HepG2 (cell line): ENCODE measurements at regions not wholly inside any gene's neighbourhood (a gene's known extent, or its start where the extent isn't known, plus 50 kb on each side); places are given as distances from the start of the nearest gene placed in this dataset.

Experiments used
- CENPT ChIP-seq: sonication (generic); formaldehyde crosslinking; IDR thresholded peaks from 2 replicates; pipeline ENCODE4 v1.8.0; 2022; ENCODE audit warnings: low read depth, mild to moderate bottlenecking, moderate library complexity, missing genetic modification reagents
- FOXA3 ChIP-seq: IDR thresholded peaks from 2 replicates; pipeline ENCODE4 v1.6.1; 2016; ENCODE audit warnings: missing genetic modification reagents, missing compliant biosample characterization
- JUND ChIP-seq: sonication (generic); formaldehyde crosslinking; IDR thresholded peaks from 2 replicates; pipeline ENCODE4 v1.8.0; 2022; ENCODE audit warnings: mild to moderate bottlenecking, missing genetic modification reagents
- KDM5A ChIP-seq: fragments of 200-600 bp; sonication (generic); IDR thresholded peaks from 2 replicates; pipeline ENCODE4 v1.7.0; 2018; ENCODE audit warnings: antibody characterized with exemption, mild to moderate bottlenecking, low read length, borderline replicate concordance
- KMT2B ChIP-seq: IDR thresholded peaks from 2 replicates; pipeline ENCODE4 v1.6.1; 2016; ENCODE audit warnings: missing genetic modification reagents, missing compliant biosample characterization
- MXD4 ChIP-seq: IDR thresholded peaks from 2 replicates; pipeline ENCODE4 v1.6.1; 2016; ENCODE audit warnings: mild to moderate bottlenecking, missing biosample characterization, missing genetic modification reagents
- MYC ChIP-seq: sonication (generic); formaldehyde crosslinking; IDR thresholded peaks from 2 replicates; pipeline ENCODE4 v1.9.0; 2021; ENCODE audit warnings: missing genetic modification reagents, borderline replicate concordance
- NFATC3 ChIP-seq: sonication (generic); formaldehyde crosslinking; IDR thresholded peaks from 2 replicates; pipeline ENCODE4 v1.5.1; 2020; ENCODE audit warnings: mild to moderate bottlenecking, missing genetic modification reagents
- NFKBIZ ChIP-seq: IDR thresholded peaks from 2 replicates; pipeline ENCODE4 v1.6.1; 2018; ENCODE audit warnings: missing genetic modification reagents, missing compliant biosample characterization
- NR2F2 ChIP-seq: IDR thresholded peaks from 2 replicates; pipeline ENCODE4 v1.6.1; 2012; ENCODE audit warnings: low read depth, inconsistent platforms, borderline replicate concordance
- STAG1 ChIP-seq: sonication (generic); formaldehyde crosslinking; IDR thresholded peaks from 2 replicates; pipeline ENCODE4 v1.4.0; 2020; ENCODE audit warnings: missing genetic modification reagents
- TEAD3 ChIP-seq: optimal IDR thresholded peaks from 2 replicates; pipeline ENCODE3; 2016; ENCODE audit warnings: borderline replicate concordance
- WIZ ChIP-seq: sonication (generic); formaldehyde crosslinking; IDR thresholded peaks from 2 replicates; pipeline ENCODE4 v1.5.1; 2020; ENCODE audit warnings: mild to moderate bottlenecking, missing genetic modification reagents
- ZBTB38 ChIP-seq: sonication (generic); formaldehyde crosslinking; IDR thresholded peaks from 2 replicates; pipeline ENCODE4 v1.5.1; 2020; ENCODE audit warnings: mild to moderate bottlenecking, missing genetic modification reagents
- ZNF121 ChIP-seq: sonication (generic); formaldehyde crosslinking; IDR thresholded peaks from 2 replicates; pipeline ENCODE4 v1.5.0; 2020; ENCODE audit warnings: mild to moderate bottlenecking, missing genetic modification reagents
- ZNF136 ChIP-seq: sonication (generic); formaldehyde crosslinking; IDR thresholded peaks from 2 replicates; pipeline ENCODE4 v1.8.1; 2022; ENCODE audit warnings: low read depth, mild to moderate bottlenecking, moderate library complexity, missing genetic modification reagents
- ZNF232 ChIP-seq: sonication (generic); formaldehyde crosslinking; IDR thresholded peaks from 2 replicates; pipeline ENCODE4 v1.4.0; 2020; ENCODE audit warnings: missing genetic modification reagents, borderline replicate concordance
- ZNF562 ChIP-seq: sonication (generic); formaldehyde crosslinking; IDR thresholded peaks from 2 replicates; pipeline ENCODE4 v1.8.0; 2022; ENCODE audit warnings: missing genetic modification reagents, borderline replicate concordance
- ZNF629 ChIP-seq: sonication (generic); formaldehyde crosslinking; conservative IDR thresholded peaks from 2 replicates; pipeline ENCODE4 v1.5.0; 2020; ENCODE audit warnings: missing genetic modification reagents
- ZNF788 ChIP-seq: sonication (generic); formaldehyde crosslinking; IDR thresholded peaks from 2 replicates; pipeline ENCODE4 v1.5.0; 2020; ENCODE audit warnings: mild to moderate bottlenecking, missing genetic modification reagents, borderline replicate concordance
- ZNF790 ChIP-seq: sonication (generic); formaldehyde crosslinking; IDR thresholded peaks from 2 replicates; pipeline ENCODE4 v1.8.0; 2022; ENCODE audit warnings: missing genetic modification reagents, mild to moderate bottlenecking, borderline replicate concordance
- TF ChIP-seq, protein P1 (sequence below): sonication (generic); formaldehyde crosslinking; IDR thresholded peaks from 2 replicates; pipeline ENCODE4 v1.8.1; 2023; ENCODE audit warnings: mild to moderate bottlenecking, missing genetic modification reagents
- TF ChIP-seq, protein P2 (sequence below): sonication (generic); formaldehyde crosslinking; IDR thresholded peaks from 2 replicates; pipeline ENCODE4 v1.4.0; 2020; ENCODE audit warnings: missing genetic modification reagents, borderline replicate concordance
- TF ChIP-seq, protein P3 (sequence below): IDR thresholded peaks from 2 replicates; pipeline ENCODE4 v1.6.1; 2016

DNA sequence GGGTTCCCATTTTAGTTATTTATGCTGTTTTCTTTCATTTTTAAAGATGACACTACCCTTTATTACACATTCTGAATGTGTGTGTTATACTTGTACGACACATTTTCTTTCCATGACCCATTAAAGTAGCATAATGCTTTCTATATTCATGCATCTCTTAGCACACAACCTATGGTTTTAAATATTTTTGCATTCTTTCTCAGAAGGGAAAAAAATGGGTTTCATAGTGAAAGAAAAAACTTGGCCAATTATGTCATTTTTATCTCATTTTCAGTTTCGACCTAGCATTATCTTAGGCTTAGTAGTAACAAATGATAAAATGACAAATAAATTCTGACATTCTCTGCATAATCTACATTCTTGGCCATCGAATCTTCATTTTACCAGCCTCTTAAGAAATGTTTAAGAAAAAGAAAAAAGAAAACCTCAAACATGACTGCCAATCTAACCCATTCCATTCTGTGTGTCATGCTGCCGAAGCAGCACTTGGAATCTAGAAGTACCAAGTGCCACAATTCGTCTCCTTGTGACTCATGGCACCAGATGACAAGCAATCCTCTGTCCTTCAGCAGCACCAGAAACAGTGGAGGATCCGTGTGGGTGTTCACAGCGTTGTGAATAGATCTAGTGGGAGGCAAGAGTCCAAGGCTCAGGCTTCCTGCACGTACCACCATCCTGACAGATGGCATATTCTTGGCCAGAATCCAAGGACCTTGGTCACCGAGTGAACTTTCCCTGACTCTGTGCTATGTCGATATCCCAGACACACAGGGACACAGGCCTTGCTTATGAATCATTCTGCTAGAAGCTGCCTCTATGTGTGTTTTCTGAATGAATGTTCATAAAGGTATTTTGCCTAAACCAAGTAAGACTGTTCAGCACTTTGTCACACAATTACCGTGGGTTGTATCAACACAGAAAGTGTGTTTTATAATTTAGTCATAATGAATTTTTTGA lies 502.7 kb downstream of the NR2F1-AS1 start (continued):
- TF ChIP-seq, protein P1, sequence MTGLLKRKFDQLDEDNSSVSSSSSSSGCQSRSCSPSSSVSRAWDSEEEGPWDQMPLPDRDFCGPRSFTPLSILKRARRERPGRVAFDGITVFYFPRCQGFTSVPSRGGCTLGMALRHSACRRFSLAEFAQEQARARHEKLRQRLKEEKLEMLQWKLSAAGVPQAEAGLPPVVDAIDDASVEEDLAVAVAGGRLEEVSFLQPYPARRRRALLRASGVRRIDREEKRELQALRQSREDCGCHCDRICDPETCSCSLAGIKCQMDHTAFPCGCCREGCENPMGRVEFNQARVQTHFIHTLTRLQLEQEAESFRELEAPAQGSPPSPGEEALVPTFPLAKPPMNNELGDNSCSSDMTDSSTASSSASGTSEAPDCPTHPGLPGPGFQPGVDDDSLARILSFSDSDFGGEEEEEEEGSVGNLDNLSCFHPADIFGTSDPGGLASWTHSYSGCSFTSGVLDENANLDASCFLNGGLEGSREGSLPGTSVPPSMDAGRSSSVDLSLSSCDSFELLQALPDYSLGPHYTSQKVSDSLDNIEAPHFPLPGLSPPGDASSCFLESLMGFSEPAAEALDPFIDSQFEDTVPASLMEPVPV (CRISPR knock-in tag): peak; percentile 60; the same call in 1 of the 2 replicates
- TF ChIP-seq ZNF121 (CRISPR knock-in tag) (no peak), KMT2B (CRISPR knock-in tag) (peak; percentile 39), ZNF136 (CRISPR knock-in tag) (peak; percentile 70; the same call in 1 of the 2 replicates), ZNF790 (no peak), WIZ (CRISPR knock-in tag) (0 out of 2 replicates have a peak, but pooled peaks have one; percentile 68), ZBTB38 (CRISPR knock-in tag) (peak; percentile 86), JUND (CRISPR knock-in tag) (peak; percentile 76; the same call in 1 of the 2 replicates), ZNF232 (peak; percentile 79), ZNF562 (CRISPR knock-in tag) (no peak), KDM5A (no peak), NFKBIZ (CRISPR knock-in tag) (peak; percentile 74; the same call in 1 of the 2 replicates), ZNF788 (CRISPR knock-in tag) (peak; percentile 56; the same call in 1 of the 2 replicates), NR2F2 (peak; percentile 25; the same call in 1 of the 2 replicates), MYC (CRISPR knock-in tag) (peak; percentile 55; the same call in 1 of the 2 replicates), NFATC3 (CRISPR knock-in tag) (no peak), TEAD3 (CRISPR knock-in tag) (peak; percentile 94), FOXA3 (peak; percentile 83), STAG1 (peak; percentile 42), CENPT (no peak), ZNF629 (CRISPR knock-in tag) (0 out of 2 replicates have a peak, but pooled peaks have one; percentile 23), MXD4 (CRISPR knock-in tag) (0 out of 2 replicates have a peak, but pooled peaks have one; percentile 34)
- TF ChIP-seq, protein P2, sequence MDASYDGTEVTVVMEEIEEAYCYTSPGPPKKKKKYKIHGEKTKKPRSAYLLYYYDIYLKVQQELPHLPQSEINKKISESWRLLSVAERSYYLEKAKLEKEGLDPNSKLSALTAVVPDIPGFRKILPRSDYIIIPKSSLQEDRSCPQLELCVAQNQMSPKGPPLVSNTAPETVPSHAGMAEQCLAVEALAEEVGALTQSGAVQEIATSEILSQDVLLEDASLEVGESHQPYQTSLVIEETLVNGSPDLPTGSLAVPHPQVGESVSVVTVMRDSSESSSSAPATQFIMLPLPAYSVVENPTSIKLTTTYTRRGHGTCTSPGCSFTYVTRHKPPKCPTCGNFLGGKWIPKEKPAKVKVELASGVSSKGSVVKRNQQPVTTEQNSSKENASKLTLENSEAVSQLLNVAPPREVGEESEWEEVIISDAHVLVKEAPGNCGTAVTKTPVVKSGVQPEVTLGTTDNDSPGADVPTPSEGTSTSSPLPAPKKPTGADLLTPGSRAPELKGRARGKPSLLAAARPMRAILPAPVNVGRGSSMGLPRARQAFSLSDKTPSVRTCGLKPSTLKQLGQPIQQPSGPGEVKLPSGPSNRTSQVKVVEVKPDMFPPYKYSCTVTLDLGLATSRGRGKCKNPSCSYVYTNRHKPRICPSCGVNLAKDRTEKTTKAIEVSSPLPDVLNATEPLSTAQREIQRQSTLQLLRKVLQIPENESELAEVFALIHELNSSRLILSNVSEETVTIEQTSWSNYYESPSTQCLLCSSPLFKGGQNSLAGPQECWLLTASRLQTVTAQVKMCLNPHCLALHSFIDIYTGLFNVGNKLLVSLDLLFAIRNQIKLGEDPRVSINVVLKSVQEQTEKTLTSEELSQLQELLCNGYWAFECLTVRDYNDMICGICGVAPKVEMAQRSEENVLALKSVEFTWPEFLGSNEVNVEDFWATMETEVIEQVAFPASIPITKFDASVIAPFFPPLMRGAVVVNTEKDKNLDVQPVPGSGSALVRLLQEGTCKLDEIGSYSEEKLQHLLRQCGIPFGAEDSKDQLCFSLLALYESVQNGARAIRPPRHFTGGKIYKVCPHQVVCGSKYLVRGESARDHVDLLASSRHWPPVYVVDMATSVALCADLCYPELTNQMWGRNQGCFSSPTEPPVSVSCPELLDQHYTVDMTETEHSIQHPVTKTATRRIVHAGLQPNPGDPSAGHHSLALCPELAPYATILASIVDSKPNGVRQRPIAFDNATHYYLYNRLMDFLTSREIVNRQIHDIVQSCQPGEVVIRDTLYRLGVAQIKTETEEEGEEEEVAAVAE (CRISPR knock-in tag): peak; percentile 49; the same call in 1 of the 2 replicates
- TF ChIP-seq, protein P3, sequence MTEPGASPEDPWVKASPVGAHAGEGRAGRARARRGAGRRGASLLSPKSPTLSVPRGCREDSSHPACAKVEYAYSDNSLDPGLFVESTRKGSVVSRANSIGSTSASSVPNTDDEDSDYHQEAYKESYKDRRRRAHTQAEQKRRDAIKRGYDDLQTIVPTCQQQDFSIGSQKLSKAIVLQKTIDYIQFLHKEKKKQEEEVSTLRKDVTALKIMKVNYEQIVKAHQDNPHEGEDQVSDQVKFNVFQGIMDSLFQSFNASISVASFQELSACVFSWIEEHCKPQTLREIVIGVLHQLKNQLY (CRISPR knock-in tag): peak; percentile 90
